Esophagus muscularis mucosa (tissue), 4 donors: ENCODE measurements at regions not wholly inside any gene's neighbourhood (a gene's known extent, or its start where the extent isn't known, plus 50 kb on each side); places are given as distances from the start of the nearest gene placed in this dataset.

Experiments
- EP300 ChIP-seq: sonication (generic); formaldehyde crosslinking; IDR thresholded peaks from one replicate; pipeline ENCODE4 v1.6.1; 2017; ENCODE audit warnings: antibody characterized with exemption
- POLR2A ChIP-seq: fragments of 450-650 bp; IDR thresholded peaks from one replicate; pipeline ENCODE4 v1.6.1; 2017; ENCODE audit warnings: antibody characterized with exemption, moderate library complexity, mild to moderate bottlenecking, low read depth
- POLR2AphosphoS5 ChIP-seq, 2 donors: sonication (generic); formaldehyde crosslinking; IDR thresholded peaks; one replicate each; pipeline ENCODE4 v1.6.1; 2017; ENCODE audit warnings: antibody characterized with exemption in 2 of 2
- TF ChIP-seq, protein P1 (sequence below), 3 experiments: fragments of 200-600 bp in 2 of 3; fragments of 450-650 bp in 1 of 3; sonication (generic) in 2 of 3; IDR thresholded peaks; one replicate each; pipeline ENCODE4 v1.5.1; 2017 to 2019; ENCODE audit warnings: antibody characterized with exemption in 3 of 3, mild to moderate bottlenecking in 2 of 3, moderate library complexity in 1 of 3

DNA sequence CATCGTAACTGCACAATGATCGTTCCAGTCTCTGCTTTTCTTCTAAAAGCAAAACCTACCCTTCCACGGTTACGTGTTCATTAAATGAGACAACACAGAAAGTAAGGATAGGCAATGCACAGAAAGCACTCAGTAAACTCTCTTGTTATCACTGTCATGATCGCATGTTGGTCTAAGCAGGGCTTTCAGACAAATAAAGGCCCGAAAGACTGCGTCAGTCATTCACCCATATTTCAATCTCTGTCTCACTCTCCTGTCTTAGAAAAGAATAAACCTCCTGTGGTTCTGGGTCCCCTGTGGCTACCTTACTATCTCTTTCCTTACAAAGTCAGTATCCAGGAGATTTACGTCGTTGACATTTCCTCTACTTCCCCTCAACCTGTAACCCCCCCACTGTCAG, 160.9 kb downstream of the VAPA start:
- TF ChIP-seq, protein P1, sequence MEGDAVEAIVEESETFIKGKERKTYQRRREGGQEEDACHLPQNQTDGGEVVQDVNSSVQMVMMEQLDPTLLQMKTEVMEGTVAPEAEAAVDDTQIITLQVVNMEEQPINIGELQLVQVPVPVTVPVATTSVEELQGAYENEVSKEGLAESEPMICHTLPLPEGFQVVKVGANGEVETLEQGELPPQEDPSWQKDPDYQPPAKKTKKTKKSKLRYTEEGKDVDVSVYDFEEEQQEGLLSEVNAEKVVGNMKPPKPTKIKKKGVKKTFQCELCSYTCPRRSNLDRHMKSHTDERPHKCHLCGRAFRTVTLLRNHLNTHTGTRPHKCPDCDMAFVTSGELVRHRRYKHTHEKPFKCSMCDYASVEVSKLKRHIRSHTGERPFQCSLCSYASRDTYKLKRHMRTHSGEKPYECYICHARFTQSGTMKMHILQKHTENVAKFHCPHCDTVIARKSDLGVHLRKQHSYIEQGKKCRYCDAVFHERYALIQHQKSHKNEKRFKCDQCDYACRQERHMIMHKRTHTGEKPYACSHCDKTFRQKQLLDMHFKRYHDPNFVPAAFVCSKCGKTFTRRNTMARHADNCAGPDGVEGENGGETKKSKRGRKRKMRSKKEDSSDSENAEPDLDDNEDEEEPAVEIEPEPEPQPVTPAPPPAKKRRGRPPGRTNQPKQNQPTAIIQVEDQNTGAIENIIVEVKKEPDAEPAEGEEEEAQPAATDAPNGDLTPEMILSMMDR (IDR thresholded peaks at IDR 0.05): no peak
- TF ChIP-seq POLR2A (no peak), EP300 (no peak), POLR2AphosphoS5 (IDR thresholded peaks at IDR 0.05) (no peak)
